ENCODE measurements at regions not wholly inside any gene's neighbourhood (a gene's known extent, or its start where the extent isn't known, plus 50 kb on each side); places are given as distances from the start of the nearest gene placed in this dataset.
"Not testable (repeated sequence)": the region's sequence is repeated elsewhere in the genome, so short reads cannot be mapped to it uniquely, and the experiment has no call there.

DNA sequence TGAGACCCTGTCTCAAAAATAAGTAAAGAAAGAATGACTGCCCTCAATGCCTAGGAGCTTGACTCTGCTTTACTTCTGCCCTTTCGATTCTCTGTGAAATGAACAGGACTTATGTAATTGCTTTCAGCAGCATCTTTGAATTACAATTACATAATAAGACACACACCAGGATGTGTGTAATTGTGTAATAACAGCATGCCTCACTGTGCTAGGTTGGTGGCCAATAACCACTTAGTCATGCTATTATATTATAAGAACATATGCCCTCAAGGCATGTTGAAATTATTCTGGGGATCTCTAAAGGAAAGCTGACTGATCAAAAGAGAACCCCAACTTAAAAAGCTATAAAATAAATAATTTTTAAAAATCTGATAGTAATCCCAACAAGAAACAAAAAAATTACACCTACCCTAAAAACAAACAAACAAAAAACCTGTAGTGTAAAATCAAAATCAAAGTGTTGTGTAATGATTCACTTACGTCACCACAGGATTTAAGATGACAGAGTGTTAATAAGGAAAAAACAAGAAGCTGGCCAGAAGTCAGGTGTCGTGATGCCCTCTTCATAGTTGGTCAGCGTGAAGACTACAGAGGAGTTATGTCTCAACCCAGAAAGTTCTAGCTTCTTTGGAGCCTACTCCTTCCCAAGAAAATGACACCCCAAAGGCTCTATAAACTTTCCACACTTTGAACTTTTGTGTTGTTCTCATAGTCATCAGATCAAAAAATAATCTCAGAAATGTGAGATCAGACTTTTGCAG, 70.5 kb upstream of the NBPF11 start:
- TF ChIP-seq, protein P1, sequence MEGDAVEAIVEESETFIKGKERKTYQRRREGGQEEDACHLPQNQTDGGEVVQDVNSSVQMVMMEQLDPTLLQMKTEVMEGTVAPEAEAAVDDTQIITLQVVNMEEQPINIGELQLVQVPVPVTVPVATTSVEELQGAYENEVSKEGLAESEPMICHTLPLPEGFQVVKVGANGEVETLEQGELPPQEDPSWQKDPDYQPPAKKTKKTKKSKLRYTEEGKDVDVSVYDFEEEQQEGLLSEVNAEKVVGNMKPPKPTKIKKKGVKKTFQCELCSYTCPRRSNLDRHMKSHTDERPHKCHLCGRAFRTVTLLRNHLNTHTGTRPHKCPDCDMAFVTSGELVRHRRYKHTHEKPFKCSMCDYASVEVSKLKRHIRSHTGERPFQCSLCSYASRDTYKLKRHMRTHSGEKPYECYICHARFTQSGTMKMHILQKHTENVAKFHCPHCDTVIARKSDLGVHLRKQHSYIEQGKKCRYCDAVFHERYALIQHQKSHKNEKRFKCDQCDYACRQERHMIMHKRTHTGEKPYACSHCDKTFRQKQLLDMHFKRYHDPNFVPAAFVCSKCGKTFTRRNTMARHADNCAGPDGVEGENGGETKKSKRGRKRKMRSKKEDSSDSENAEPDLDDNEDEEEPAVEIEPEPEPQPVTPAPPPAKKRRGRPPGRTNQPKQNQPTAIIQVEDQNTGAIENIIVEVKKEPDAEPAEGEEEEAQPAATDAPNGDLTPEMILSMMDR (IDR thresholded peaks at IDR 0.05) = not testable (repeated sequence)
- not testable (repeated sequence) for TF ChIP-seq POLR2A (IDR thresholded peaks at IDR 0.05)
